SK-N-MC (cell line): ENCODE measurements at regions not wholly inside any gene's neighbourhood (a gene's known extent, or its start where the extent isn't known, plus 50 kb on each side); places are given as distances from the start of the nearest gene placed in this dataset.

ENCODE experiments used
- DNase-seq: peaks from one replicate; pipeline ENCODE4 v3.0.0-alpha.2; 2011; ENCODE audit warnings: low read depth, low spot score
- H3K27ac ChIP-seq: fragments of 200-600 bp; sonication (generic); 2 replicates; pipeline ENCODE4 v1.5.1; 2016; ENCODE audit warnings: mixed run types
- H3K36me3 ChIP-seq: fragments of 200-600 bp; sonication (generic); 2 replicates; pipeline ENCODE4 v1.6.1; 2017; ENCODE audit warnings: antibody characterized with exemption, low read length, mixed read lengths; ENCODE audit not compliant: insufficient read depth
- H3K4me3 ChIP-seq: fragments of 200-600 bp; sonication (generic); 2 replicates; pipeline ENCODE4 v1.5.1; 2016
- H3K9ac ChIP-seq: fragments of 200-600 bp; sonication (generic); 2 replicates; pipeline ENCODE4 v1.8.0; 2017; ENCODE audit warnings: mixed run types, mixed read lengths; ENCODE audit not compliant: insufficient read length
- H3K9me3 ChIP-seq: fragments of 200-600 bp; sonication (generic); 2 replicates; pipeline ENCODE4 v1.6.1; 2017; ENCODE audit warnings: low read depth, mild to moderate bottlenecking, antibody characterized with exemption, low read length, moderate library complexity, mixed read lengths
- EZH2 ChIP-seq: fragments of 200-600 bp; sonication (generic); IDR thresholded peaks from one replicate; pipeline ENCODE4 v1.6.1; 2017; ENCODE audit warnings: antibody characterized with exemption
- FOXP2 ChIP-seq: optimal IDR thresholded peaks from 2 replicates; pipeline ENCODE3; 2011; ENCODE audit warnings: mild to moderate bottlenecking, moderate library complexity; ENCODE audit not compliant: insufficient read depth; ENCODE audit errors: extremely low read length, control extremely low read depth
- POLR2AphosphoS5 ChIP-seq: IDR thresholded peaks from 2 replicates; pipeline ENCODE4 v1.6.1; 2012; ENCODE audit warnings: mild to moderate bottlenecking, low read depth, low read length, borderline replicate concordance

GRCh38 chr4:1559896-1560650 is 124.0 kb downstream of the FAM53A start:
- DNase-seq: peak; percentile 90
- TF ChIP-seq POLR2AphosphoS5 (peak; percentile 35; the same call in 1 of the 2 replicates), EZH2 (no peak)
- no peaks in the 10 kb centered on the region for H3K36me3 ChIP-seq
- H3K27ac ChIP-seq: peak overlapping the region; percentile 90
- H3K9me3 ChIP-seq: no peaks in the 10 kb centered on the region
- H3K4me3 ChIP-seq: peak overlapping the region; percentile 65
- no peak overlapping the region for H3K9ac ChIP-seq

GRCh38 chr4:1558205-1558604 is 125.9 kb downstream of the FAM53A start:
- DNase-seq: no peak
- H3K36me3 ChIP-seq: no peaks in the 10 kb centered on the region
- no peak overlapping the region for H3K27ac ChIP-seq
- no peak overlapping the region for H3K4me3 ChIP-seq
- H3K9ac ChIP-seq: no peak overlapping the region
- no peaks in the 10 kb centered on the region for H3K9me3 ChIP-seq
- TF ChIP-seq POLR2AphosphoS5 (no peak), EZH2 (no peak), FOXP2 (no peak)

GRCh38 chr4:1557221-1557597 is 126.9 kb downstream of the FAM53A start:
- no peak for DNase-seq
- H3K36me3 ChIP-seq: no peaks in the 10 kb centered on the region
- peak overlapping the region; percentile 72 for H3K4me3 ChIP-seq
- no peak overlapping the region for H3K9ac ChIP-seq
- no peak overlapping the region; the same call in 1 of the 2 replicates for H3K27ac ChIP-seq
- TF ChIP-seq POLR2AphosphoS5 (no peak), EZH2 (no peak), FOXP2 (no peak)
- H3K9me3 ChIP-seq: no peaks in the 10 kb centered on the region

GRCh38 chr4:1556541-1557220 is 127.4 kb downstream of the FAM53A start:
- H3K9me3 ChIP-seq: no peaks in the 10 kb centered on the region
- TF ChIP-seq POLR2AphosphoS5 (no peak), FOXP2 (no peak), EZH2 (no peak)
- H3K36me3 ChIP-seq: no peaks in the 10 kb centered on the region
- no peak for DNase-seq
- H3K4me3 ChIP-seq: peak overlapping the region; percentile 72
- no peak overlapping the region for H3K9ac ChIP-seq
- H3K27ac ChIP-seq: no peak overlapping the region

GRCh38 chr4:1554876-1555265 is 129.2 kb downstream of the FAM53A start:
- no peak overlapping the region for H3K9ac ChIP-seq

GRCh38 chr4:1554246-1554875 is 129.8 kb downstream of the FAM53A start:
- no peak for DNase-seq
- Histone ChIP-seq H3K27ac (no peak overlapping the region), H3K36me3 (no peaks in the 10 kb centered on the region), H3K9ac (no peak overlapping the region), H3K4me3 (no peak overlapping the region), H3K9me3 (no peaks in the 10 kb centered on the region)
- TF ChIP-seq EZH2: no peak
- TF ChIP-seq FOXP2: no peak
- TF ChIP-seq POLR2AphosphoS5: no peak

More at GRCh38 chr4:1554876-1555265, 129.2 kb downstream of the FAM53A start:
- TF ChIP-seq EZH2 (no peak), FOXP2 (no peak), POLR2AphosphoS5 (no peak)
- no peak overlapping the region for H3K4me3 ChIP-seq
- no peak overlapping the region for H3K27ac ChIP-seq
- no peaks in the 10 kb centered on the region for H3K9me3 ChIP-seq
- H3K36me3 ChIP-seq: no peaks in the 10 kb centered on the region
- DNase-seq: no peak

- no peak for TF ChIP-seq FOXP2
- TF ChIP-seq POLR2AphosphoS5: no peak
- TF ChIP-seq EZH2: no peak
- no peak overlapping the region for H3K27ac ChIP-seq
- no peaks in the 10 kb centered on the region for H3K9me3 ChIP-seq
- no peaks in the 10 kb centered on the region for H3K36me3 ChIP-seq
- no peak for DNase-seq
- H3K9ac ChIP-seq: no peak overlapping the region
- no peak overlapping the region for H3K4me3 ChIP-seq
These were observed 130.7 kb downstream of the FAM53A start for GRCh38 chr4:1553365-1553764.

- no peaks in the 10 kb centered on the region for H3K36me3 ChIP-seq
- H3K9me3 ChIP-seq: no peaks in the 10 kb centered on the region
- TF ChIP-seq FOXP2: no peak
- no peak for TF ChIP-seq EZH2
- TF ChIP-seq POLR2AphosphoS5: no peak
- no peak for DNase-seq
- H3K4me3 ChIP-seq: no peak overlapping the region
- H3K9ac ChIP-seq: no peak overlapping the region
- no peak overlapping the region for H3K27ac ChIP-seq
These were observed 131.7 kb downstream of the FAM53A start for GRCh38 chr4:1552451-1552850.

- no peaks in the 10 kb centered on the region for H3K36me3 ChIP-seq
- TF ChIP-seq EZH2: no peak
- TF ChIP-seq FOXP2: no peak
- no peak for TF ChIP-seq POLR2AphosphoS5
- H3K9ac ChIP-seq: no peak overlapping the region
- H3K27ac ChIP-seq: no peak overlapping the region
- no peak overlapping the region for H3K4me3 ChIP-seq
- no peak for DNase-seq
- H3K9me3 ChIP-seq: no peaks in the 10 kb centered on the region
These were observed 132.9 kb downstream of the FAM53A start for GRCh38 chr4:1551211-1551610.
